ENCODE measurements at regions not wholly inside any gene's neighbourhood (a gene's known extent, or its start where the extent isn't known, plus 50 kb on each side); places are given as distances from the start of the nearest gene placed in this dataset.

- no peak for DNase-seq
- TF ChIP-seq CTCF (IDR thresholded peaks at IDR 0.05) (no peak), POLR2A (IDR thresholded peaks at IDR 0.05) (no peak)
- WGBS, 4 donors = 78 to 96% (median 88%) methylated on average over 1 of the region's 1 CpG
- Histone ChIP-seq H3K4me3 (no peak overlapping the region), H3K27ac (no peak overlapping the region), H3K27me3 (no peaks in the 10 kb centered on the region), H3K36me3 (no peaks in the 10 kb centered on the region), H3K4me1 (no peaks in the 10 kb centered on the region), H3K9me3 (no peaks in the 10 kb centered on the region)
- ATAC-seq = no peak
- intact Hi-C loops (cut with DNase I) = no loop called here
These were observed 176.5 kb upstream of the CPNE8 start for GRCh38 chr12:39081910-39082309.

DNA sequence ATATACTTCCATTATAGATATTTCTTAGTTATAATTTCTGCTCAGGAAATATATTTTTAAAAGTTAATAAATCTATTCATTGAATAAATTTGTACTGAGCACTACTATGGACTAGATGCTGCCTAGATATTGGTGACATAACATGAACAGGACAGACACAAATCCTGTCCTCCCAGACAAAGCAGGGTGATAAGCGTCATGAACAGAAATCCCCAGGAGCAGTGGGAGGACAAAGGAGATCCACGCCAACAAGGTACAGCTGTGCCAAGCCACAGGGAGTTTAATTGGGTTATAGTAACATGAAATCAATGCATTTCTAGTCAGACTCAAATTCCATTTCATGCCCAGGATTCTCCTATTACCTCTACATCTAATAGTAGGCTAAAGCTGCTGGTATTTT is 171.8 kb upstream of the CPNE8 start:
- ATAC-seq = no peak
- WGBS, 4 donors = 55 to 67% (median 62%) methylated on average over 2 of the region's 2 CpGs
- intact Hi-C loops (cut with DNase I) = loop anchor here in 1 of 10 donors (10.0 kb wide), 1 partner anchor 142 kb away; no protein-coding TSS in a partner anchor

GRCh38 chr12:39074063-39074462 is 168.7 kb upstream of the CPNE8 start:
- TF ChIP-seq POLR2A (IDR thresholded peaks at IDR 0.05) = no peak
- TF ChIP-seq CTCF (IDR thresholded peaks at IDR 0.05) = no peak
- H3K27me3 ChIP-seq = no peaks in the 10 kb centered on the region
- no peak overlapping the region for H3K27ac ChIP-seq
- no peaks in the 10 kb centered on the region for H3K4me1 ChIP-seq
- WGBS, 4 donors = 48 to 60% (median 57%) methylated on average over 2 of the region's 2 CpGs
- H3K4me3 ChIP-seq = no peak overlapping the region
- intact Hi-C loops (cut with DNase I) = loop anchor here in 1 of 10 donors (10.0 kb wide), 1 partner anchor 139 kb away; no protein-coding TSS in a partner anchor
- no peak for ATAC-seq
- H3K36me3 ChIP-seq = no peaks in the 10 kb centered on the region
- DNase-seq = no peak
- no peaks in the 10 kb centered on the region for H3K9me3 ChIP-seq

More for the DNA sequence above, 171.8 kb upstream of the CPNE8 start:
- H3K9me3 ChIP-seq = no peaks in the 10 kb centered on the region
- no peaks in the 10 kb centered on the region for H3K4me1 ChIP-seq
- no peaks in the 10 kb centered on the region for H3K27me3 ChIP-seq
- no peaks in the 10 kb centered on the region for H3K36me3 ChIP-seq
- no peak overlapping the region for H3K4me3 ChIP-seq
- no peak overlapping the region for H3K27ac ChIP-seq
- TF ChIP-seq POLR2A (IDR thresholded peaks at IDR 0.05) (no peak), CTCF (IDR thresholded peaks at IDR 0.05) (no peak)
- no peak for DNase-seq

- TF ChIP-seq POLR2A (IDR thresholded peaks at IDR 0.05) (no peak), CTCF (IDR thresholded peaks at IDR 0.05) (no peak)
- Histone ChIP-seq H3K4me3 (no peak overlapping the region), H3K4me1 (no peaks in the 10 kb centered on the region), H3K27me3 (no peaks in the 10 kb centered on the region), H3K36me3 (no peaks in the 10 kb centered on the region), H3K9me3 (no peaks in the 10 kb centered on the region), H3K27ac (no peak overlapping the region)
- WGBS, 4 donors = 54 to 69% (median 60%) methylated on average over 2 of the region's 2 CpGs
- intact Hi-C loops (cut with DNase I) = loop anchor here in 1 of 10 donors (10.0 kb wide), 1 partner anchor 138 kb away; no protein-coding TSS in a partner anchor
- ATAC-seq (no peak), DNase-seq (no peak)
These were observed 167.3 kb upstream of the CPNE8 start for GRCh38 chr12:39072658-39073057.
